Sigmoid colon (tissue), 4 donors: ENCODE measurements at regions not wholly inside any gene's neighbourhood (a gene's known extent, or its start where the extent isn't known, plus 50 kb on each side); places are given as distances from the start of the nearest gene placed in this dataset.

ENCODE experiments used
- CTCF ChIP-seq, 4 experiments: fragments of 450-650 bp in 3 of 4; fragments of 200-600 bp in 1 of 4; IDR thresholded peaks; one replicate each; pipeline ENCODE4 v1.5.1; 2016 to 2019; ENCODE audit warnings: antibody characterized with exemption in 4 of 4, mild to moderate bottlenecking in 3 of 4, moderate library complexity in 2 of 4
- POLR2A ChIP-seq, 2 donors: fragments of 450-650 bp; IDR thresholded peaks; one replicate each; pipeline ENCODE4 v1.6.1; 2016; ENCODE audit warnings: antibody characterized with exemption in 2 of 2, mild to moderate bottlenecking in 2 of 2, moderate library complexity in 2 of 2
- POLR2AphosphoS5 ChIP-seq, 4 donors: sonication (generic); formaldehyde crosslinking; IDR thresholded peaks; one replicate each; pipeline ENCODE4 v1.6.1; 2017; ENCODE audit warnings: antibody characterized with exemption in 4 of 4

DNA sequence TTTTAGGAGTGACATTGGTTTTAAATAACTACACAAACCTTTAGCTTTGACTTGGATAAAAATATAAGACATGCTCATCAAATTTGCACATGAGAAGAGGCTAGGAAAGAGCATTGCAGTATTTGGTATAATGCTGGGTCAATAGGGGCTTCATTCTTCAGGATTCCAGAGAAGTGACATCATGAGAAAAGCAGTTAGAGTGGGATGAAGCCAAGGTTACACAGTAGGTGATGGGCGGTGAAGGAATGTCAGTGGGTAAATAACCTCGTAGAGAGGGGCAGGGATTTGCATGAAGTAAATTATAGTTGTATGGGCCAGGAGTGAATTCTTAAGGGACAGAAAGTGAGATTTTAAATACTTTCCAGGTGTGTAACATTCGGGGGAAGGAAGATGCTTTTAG lies 216.2 kb downstream of the RFPL4B start:
- no peak for TF ChIP-seq POLR2AphosphoS5 (IDR thresholded peaks at IDR 0.05)
- TF ChIP-seq CTCF (IDR thresholded peaks at IDR 0.05): no peak
- no peak for TF ChIP-seq POLR2A (IDR thresholded peaks at IDR 0.05)
